ENCODE measurements at regions not wholly inside any gene's neighbourhood (a gene's known extent, or its start where the extent isn't known, plus 50 kb on each side); places are given as distances from the start of the nearest gene placed in this dataset.

DNA sequence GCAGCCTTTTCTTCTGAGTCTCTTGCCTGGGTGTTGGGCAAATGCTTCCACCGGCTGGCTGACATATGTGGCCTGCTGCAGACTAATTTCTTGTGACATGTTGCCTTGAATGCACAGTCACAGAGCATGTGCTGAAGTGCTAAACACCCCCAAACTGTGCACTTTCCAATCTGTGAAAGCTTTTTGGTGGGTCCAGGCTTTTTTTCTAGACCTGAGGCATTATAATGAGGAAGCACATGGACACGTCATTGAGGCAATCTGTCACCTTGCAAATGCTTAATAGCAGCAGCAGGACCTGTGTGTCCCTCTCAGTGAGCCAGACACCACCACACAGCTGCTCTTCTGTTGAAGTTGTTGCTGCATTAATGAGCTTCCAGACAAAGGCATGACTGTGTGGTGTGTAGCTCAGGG, 274.7 kb downstream of the ELAVL2 start:
- Mint-ChIP-seq H3K36me3 (ENCODE audit: low read depth, unreplicated experiment) (no peaks in the 10 kb centered on the region), H3K4me3 (ENCODE audit: unreplicated experiment) (no peak overlapping the region), H3K9me3 (ENCODE audit: unreplicated experiment) (no peaks in the 10 kb centered on the region), H3K4me1 (ENCODE audit: unreplicated experiment) (no peaks in the 10 kb centered on the region), H3K27me3 (ENCODE audit: unreplicated experiment) (no peaks in the 10 kb centered on the region), H3K27ac (ENCODE audit: unreplicated experiment) (no peak overlapping the region)
- no peak for DNase-seq (ENCODE audit: low spot score)
- TF ChIP-seq, protein P1, sequence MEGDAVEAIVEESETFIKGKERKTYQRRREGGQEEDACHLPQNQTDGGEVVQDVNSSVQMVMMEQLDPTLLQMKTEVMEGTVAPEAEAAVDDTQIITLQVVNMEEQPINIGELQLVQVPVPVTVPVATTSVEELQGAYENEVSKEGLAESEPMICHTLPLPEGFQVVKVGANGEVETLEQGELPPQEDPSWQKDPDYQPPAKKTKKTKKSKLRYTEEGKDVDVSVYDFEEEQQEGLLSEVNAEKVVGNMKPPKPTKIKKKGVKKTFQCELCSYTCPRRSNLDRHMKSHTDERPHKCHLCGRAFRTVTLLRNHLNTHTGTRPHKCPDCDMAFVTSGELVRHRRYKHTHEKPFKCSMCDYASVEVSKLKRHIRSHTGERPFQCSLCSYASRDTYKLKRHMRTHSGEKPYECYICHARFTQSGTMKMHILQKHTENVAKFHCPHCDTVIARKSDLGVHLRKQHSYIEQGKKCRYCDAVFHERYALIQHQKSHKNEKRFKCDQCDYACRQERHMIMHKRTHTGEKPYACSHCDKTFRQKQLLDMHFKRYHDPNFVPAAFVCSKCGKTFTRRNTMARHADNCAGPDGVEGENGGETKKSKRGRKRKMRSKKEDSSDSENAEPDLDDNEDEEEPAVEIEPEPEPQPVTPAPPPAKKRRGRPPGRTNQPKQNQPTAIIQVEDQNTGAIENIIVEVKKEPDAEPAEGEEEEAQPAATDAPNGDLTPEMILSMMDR (IDR thresholded peaks at IDR 0.05; ENCODE audit: unreplicated experiment) = no peak

DNA sequence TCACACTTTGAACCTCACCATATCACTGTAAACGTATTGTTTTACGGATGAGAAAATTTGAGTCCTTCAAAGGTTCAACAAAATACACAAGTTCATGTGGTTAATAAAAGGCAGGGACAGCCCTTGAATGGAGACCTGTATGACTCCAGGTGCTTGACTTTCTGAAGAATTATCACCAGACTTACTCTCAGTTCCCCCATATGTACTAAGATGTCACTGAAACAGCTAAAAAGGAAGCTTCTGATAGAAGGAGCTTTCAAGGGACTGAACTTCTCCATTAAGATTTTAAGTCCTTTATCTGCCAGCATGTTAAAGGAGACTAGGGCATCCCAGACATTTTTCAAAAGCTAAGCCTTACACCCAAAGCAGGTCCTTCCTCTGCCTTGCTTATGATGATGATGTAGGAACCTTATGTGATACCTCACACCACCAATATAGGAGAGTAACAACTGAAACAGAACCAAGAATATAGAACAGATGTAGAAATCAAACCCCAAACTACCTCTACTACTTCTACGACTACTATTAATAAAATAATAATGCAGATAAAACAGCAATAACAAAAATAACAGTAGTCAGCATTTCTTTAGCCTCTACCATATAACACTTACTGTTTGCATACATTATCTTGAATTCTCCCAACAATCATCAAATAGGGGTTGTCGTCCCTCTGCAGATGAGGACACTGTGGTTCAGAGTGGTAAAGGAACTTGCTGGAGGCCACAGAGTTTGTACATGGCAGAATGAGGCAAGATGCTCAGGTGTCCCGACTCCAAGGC, 273.9 kb downstream of the ELAVL2 start:
- Mint-ChIP-seq H3K4me1 (ENCODE audit: unreplicated experiment) (no peaks in the 10 kb centered on the region), H3K4me3 (ENCODE audit: unreplicated experiment) (no peak overlapping the region), H3K27me3 (ENCODE audit: unreplicated experiment) (no peaks in the 10 kb centered on the region), H3K9me3 (ENCODE audit: unreplicated experiment) (no peaks in the 10 kb centered on the region), H3K36me3 (ENCODE audit: low read depth, unreplicated experiment) (no peaks in the 10 kb centered on the region), H3K27ac (ENCODE audit: unreplicated experiment) (no peak overlapping the region)
- no peak for DNase-seq (ENCODE audit: low spot score)
- TF ChIP-seq, protein P1 (IDR thresholded peaks at IDR 0.05; ENCODE audit: unreplicated experiment) = no peak

DNA sequence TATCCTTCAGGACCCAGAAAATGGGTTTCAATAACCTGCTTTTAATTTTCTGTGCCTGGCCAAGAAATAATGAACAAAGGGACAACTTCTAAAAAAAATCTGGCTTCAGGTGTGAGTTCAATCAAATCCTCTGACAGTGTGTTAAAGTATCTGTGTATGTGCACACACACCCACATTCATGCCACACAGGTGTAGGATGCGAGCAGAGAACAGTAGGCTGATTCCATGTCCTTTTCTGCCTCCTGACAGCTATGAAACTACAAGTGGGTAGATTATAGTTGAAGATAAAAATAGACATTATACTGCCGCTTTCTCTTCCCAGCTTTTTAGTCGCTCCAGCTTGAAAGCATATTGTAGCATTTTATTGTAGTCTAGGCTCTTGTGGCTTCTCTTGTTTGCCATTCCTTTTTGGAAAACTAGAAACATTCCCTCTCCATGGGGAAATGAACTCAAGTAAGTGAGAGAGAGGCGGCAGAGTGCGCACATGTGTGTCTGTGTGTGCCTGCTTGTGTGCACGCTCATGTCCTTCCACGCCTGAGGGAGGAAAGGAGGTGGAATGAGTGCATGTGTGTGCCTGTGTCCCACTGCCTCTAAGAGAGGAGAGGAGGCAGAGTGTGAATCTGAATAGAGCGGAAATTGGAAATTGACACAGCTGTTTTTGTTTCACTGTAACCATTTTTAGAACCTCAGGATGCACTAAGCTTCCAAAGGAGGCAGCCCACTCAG, 273.0 kb downstream of the ELAVL2 start:
- TF ChIP-seq, protein P1 (IDR thresholded peaks at IDR 0.05; ENCODE audit: unreplicated experiment) = no peak
- Mint-ChIP-seq H3K27ac (ENCODE audit: unreplicated experiment) (no peak overlapping the region), H3K4me3 (ENCODE audit: unreplicated experiment) (no peak overlapping the region), H3K36me3 (ENCODE audit: low read depth, unreplicated experiment) (no peaks in the 10 kb centered on the region), H3K27me3 (ENCODE audit: unreplicated experiment) (no peaks in the 10 kb centered on the region), H3K4me1 (ENCODE audit: unreplicated experiment) (no peaks in the 10 kb centered on the region), H3K9me3 (ENCODE audit: unreplicated experiment) (no peaks in the 10 kb centered on the region)
- no peak for DNase-seq (ENCODE audit: low spot score)

DNA sequence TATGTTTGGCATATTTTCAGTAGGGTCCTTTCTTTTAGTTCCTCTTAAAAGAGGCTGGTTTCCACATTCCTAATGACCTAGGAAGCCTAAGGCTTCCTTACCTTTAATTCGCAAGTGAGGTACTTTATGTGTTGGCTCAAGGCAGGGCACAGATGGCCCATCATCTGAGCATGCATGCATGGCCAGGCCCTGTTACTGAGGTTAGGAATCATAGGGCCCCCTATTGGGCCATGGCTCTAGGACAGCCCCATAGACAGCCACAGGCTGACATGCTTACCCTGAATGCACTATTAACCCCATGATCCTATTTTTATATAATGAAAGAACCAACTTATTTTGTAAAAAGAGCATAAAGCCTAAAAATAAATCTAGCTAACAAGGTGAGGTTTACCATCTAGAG, 271.4 kb downstream of the ELAVL2 start:
- H3K4me1 Mint-ChIP-seq (ENCODE audit: unreplicated experiment) = no peaks in the 10 kb centered on the region
- H3K27me3 Mint-ChIP-seq (ENCODE audit: unreplicated experiment) = no peaks in the 10 kb centered on the region
- no peak for DNase-seq (ENCODE audit: low spot score)
- no peak overlapping the region for H3K27ac Mint-ChIP-seq (ENCODE audit: unreplicated experiment)
- no peaks in the 10 kb centered on the region for H3K36me3 Mint-ChIP-seq (ENCODE audit: low read depth, unreplicated experiment)
- TF ChIP-seq, protein P1 (IDR thresholded peaks at IDR 0.05; ENCODE audit: unreplicated experiment) = no peak
- no peak overlapping the region for H3K4me3 Mint-ChIP-seq (ENCODE audit: unreplicated experiment)
- H3K9me3 Mint-ChIP-seq (ENCODE audit: unreplicated experiment) = no peaks in the 10 kb centered on the region

DNA sequence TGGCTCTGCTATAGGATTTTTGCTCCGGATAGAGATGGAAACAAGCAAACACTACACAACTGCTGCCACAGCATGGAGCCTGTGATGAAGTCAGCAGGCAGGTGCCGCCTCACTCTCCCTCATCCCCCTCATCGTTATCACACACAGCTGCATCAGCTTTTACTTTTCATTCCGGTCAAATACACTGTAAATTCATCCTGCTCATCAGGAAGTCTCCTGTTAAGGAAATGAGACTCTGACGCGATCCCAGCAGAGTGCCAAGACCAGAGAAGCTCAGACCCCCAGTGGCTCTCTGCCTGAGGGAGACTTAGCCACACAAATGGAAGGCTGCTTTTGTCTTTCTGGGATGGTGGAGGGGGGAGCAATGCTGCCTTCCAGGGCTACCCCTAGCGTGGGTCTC, 270.2 kb downstream of the ELAVL2 start:
- Mint-ChIP-seq H3K9me3 (ENCODE audit: unreplicated experiment) (no peaks in the 10 kb centered on the region), H3K27me3 (ENCODE audit: unreplicated experiment) (no peaks in the 10 kb centered on the region), H3K27ac (ENCODE audit: unreplicated experiment) (no peak overlapping the region), H3K4me3 (ENCODE audit: unreplicated experiment) (no peak overlapping the region), H3K36me3 (ENCODE audit: low read depth, unreplicated experiment) (no peaks in the 10 kb centered on the region), H3K4me1 (ENCODE audit: unreplicated experiment) (no peaks in the 10 kb centered on the region)
- TF ChIP-seq, protein P1 (IDR thresholded peaks at IDR 0.05; ENCODE audit: unreplicated experiment) = no peak
- no peak for DNase-seq (ENCODE audit: low spot score)

All from endothelial cell (in vitro differentiated cells).